Right renal pelvis (tissue), 4 donors: ENCODE measurements at regions not wholly inside any gene's neighbourhood (a gene's known extent, or its start where the extent isn't known, plus 50 kb on each side); places are given as distances from the start of the nearest gene placed in this dataset.
A peak's percentile ranks its signal among the peaks of the same experiment; 100 is the strongest.

Experiments used
- DNase-seq, 4 donors: peaks; one replicate each; pipeline ENCODE4 v3.0.0-alpha.2; 2013; ENCODE audit warnings: low read depth in 4 of 4, low spot score in 3 of 4, missing footprints in 1 of 4

DNA sequence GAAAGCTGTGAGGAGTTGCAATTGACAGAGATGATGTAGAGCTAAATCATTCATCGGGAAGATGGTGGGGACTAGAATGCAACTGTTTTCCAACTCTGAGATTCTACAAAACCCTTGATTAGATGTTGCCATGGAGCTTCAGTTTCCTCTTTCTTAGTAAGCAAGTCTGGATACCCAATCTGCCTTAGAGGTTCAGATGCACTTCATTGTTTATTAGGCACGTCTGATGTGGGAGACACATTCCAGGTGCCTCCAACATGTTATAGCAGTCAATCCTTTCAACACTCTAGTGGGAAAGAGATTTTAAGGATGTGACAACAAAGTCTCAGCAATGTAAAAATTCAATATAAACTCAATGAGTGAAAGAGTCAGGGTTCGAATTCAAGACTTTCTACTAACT, 291.3 kb upstream of the PHYHIPL start:
- no peak for DNase-seq

GRCh38 chr10:58885686-58886345, 290.6 kb upstream of the PHYHIPL start:
- no peak for DNase-seq

- DNase-seq: no peak
Observed at GRCh38 chr10:58886406-58886805, 290.0 kb upstream of the PHYHIPL start.

- no peak for DNase-seq
Observed at GRCh38 chr10:58887474-58887873, 289.0 kb upstream of the PHYHIPL start.

- no peak for DNase-seq
Observed at GRCh38 chr10:58888957-58889356, 287.5 kb upstream of the PHYHIPL start.

- no peak for DNase-seq
Observed at GRCh38 chr10:58892031-58892531, 284.4 kb upstream of the PHYHIPL start.

DNA sequence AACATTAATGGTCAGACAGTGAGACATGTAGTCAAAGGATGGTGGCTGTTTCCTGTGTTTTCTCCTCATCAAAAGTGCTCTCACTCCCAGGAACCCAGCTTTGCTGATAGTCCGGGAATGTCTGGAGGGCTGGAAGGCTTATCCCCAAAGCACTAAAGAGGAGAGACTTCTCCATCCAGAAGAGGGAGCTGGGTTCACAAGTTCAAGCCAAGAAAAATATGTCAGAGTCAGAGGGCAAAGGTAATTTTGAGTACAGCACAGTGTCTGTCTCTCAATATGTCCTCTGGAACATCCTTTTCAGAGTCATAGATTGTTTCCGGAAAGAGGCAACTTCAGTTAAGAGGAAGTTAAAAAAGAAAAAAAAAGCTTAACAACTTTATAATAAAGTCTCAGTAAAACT, 281.5 kb upstream of the PHYHIPL start:
- peak in 2 of 4 donors; percentile 5 to 27 for DNase-seq

DNA sequence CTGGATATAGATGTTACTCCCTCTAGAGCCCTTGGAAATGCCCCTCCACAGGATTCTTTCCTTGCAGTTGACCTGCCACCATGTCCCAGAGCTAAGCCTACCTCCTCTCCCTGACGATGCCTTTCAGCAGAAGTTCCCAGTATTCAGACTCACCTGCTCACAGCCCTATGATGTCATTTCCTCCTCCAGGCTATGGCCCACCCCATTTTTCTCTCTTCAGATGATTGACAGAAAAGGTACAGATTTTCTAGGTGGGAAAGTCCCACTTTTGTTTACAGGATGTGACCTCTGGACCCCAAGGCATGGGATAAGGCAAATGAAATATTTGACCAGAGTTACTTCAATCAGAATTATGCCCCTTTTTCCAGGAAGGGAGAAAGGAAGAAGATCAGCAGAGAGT, 280.2 kb upstream of the PHYHIPL start:
- DNase-seq: no peak

GRCh38 chr10:58897236-58897635, 279.2 kb upstream of the PHYHIPL start:
- DNase-seq: no peak

DNA sequence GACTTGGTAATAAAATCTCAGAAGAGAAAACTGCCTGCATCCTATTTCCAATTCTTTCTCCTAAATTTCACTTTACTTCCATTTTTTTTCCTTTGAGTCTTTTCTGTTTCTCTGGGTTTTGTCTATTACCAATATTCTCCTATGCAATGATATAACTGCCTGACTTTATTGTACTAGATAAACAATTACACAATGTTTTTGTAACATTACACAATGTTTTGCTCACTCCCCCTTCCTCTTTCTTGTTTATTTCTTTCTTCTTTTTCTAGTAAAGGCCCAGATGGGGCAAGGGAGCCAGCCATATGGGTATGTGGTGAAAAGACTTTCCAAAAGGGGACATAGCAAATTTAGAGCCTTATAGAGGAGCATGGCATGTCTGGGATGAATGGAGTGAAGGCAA, 278.7 kb upstream of the PHYHIPL start:
- no peak for DNase-seq

GRCh38 chr10:58898854-58899573, 277.4 kb upstream of the PHYHIPL start:
- no peak for DNase-seq

GRCh38 chr10:58901092-58901646, 275.3 kb upstream of the PHYHIPL start:
- no peak for DNase-seq

GRCh38 chr10:58903071-58903470, 273.4 kb upstream of the PHYHIPL start:
- no peak for DNase-seq

DNA sequence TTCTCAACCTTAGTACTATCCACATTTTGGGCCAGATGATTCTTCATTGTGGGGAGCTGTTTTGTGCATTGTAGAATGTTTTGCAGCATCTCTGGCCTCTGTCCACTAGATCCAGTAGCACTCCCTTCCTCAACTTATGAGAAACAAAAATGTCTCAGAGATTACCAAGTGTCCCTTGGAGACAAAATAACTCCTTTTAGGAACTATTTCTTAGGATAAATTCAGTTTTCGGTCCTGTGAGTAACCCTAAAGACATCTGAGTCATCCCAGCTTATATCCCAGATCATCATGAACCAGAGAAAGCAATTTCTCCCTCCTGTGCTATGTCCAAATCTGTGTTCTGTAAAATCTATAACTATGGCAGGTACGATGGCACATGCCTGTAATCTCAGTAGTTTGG, 266.6 kb upstream of the PHYHIPL start:
- no peak for DNase-seq

- no peak for DNase-seq
Observed at GRCh38 chr10:58913717-58914116, 262.7 kb upstream of the PHYHIPL start.

- no peak for DNase-seq
Observed at GRCh38 chr10:58918887-58919286, 257.6 kb upstream of the PHYHIPL start.

DNA sequence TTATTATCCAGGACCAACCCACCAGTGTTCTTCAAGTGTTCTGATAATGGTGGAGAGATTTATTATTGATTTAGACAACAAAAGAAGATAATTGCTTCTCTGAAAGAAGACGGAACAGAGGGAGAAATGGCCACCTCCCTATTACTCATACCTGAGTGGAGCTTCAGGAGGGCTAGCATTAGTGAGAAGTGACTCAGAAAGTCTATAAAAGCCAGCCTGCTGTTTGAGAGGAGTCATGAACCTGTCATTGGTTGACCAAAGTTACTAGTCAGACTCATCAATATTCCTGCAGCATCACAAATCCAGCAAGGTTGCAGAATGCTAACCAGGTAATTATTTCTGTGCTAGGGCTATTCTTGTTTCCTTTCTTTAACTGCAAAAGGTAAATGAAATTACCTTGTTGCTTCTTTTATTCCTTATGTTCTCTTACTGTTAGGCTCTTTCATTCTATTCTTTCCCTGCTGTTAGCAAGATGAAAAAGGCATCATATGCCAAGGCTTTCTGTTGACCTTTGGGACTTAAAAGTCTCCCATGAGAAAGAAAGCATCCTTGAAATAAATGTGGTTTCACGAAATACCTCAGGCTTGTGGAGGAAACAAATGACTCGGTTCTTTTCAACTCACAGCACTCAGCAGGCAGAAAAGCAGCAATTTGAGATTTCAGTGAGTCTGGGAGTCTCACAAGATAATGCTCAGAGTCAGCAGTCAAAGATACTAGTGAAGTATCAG, 256.4 kb upstream of the PHYHIPL start:
- DNase-seq: no peak

DNA sequence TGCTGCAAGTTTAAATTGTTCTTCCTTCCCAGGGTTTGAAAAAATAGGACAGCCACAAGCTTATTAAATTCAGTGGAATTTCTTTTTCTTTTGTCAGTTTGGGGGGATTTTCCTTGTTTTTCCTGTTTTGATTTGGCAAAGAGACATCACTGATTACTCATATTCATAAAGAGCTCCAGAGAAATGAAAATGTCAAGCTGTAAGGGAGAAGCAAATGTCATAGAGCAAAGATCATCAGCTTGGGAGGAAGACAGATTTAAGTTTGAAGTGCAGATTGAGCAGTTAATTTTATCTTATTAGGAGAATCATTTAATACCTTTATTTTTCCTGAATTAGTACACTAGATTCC, 255.8 kb upstream of the PHYHIPL start:
- DNase-seq: no peak

- no peak for DNase-seq
Observed at GRCh38 chr10:58921421-58921855, 255.0 kb upstream of the PHYHIPL start.

- no peak for DNase-seq
Observed at GRCh38 chr10:58925381-58925780, 251.1 kb upstream of the PHYHIPL start.

DNA sequence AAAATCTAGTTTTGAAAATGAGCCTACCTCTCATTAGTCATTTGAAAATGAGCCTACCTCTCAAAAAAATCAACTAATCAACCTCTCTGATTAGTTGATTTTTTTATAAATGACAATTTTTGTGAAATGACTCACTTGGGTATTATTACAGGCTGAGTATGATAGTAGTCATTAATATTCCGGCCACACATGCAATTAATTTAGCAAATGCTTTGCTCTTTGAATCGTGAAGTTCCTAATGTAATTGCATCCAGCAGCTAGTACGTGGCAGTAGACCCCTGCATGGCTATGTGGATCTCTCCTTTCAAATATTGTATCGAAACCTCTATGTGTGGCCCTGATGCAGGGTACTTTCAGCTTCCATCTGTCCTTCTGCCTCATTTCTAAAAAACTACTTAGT, 245.9 kb upstream of the PHYHIPL start:
- no peak for DNase-seq
